ENCODE measurements at regions not wholly inside any gene's neighbourhood (a gene's known extent, or its start where the extent isn't known, plus 50 kb on each side); places are given as distances from the start of the nearest gene placed in this dataset.

- BruUV-seq (replicated peaks): no TSS peak
- ATAC-seq (no peak), DNase-seq (ENCODE audit: low spot score) (no peak), FAIRE-seq (no peak)
- no peak overlapping the region for H3K4me3 ChIP-seq (replicated peaks in 1 of 3; ENCODE audit: insufficient read depth in 1 of 3, low read depth in 2 of 3, low read length in 3 of 3)
- H3K27ac ChIP-seq (ENCODE audit: extremely low read length, insufficient read depth, low read length): no peak overlapping the region
- TF ChIP-seq ZNF274 (CRISPR knock-in tag; IDR thresholded peaks at IDR 0.05) (no peak), ZNF746 (CRISPR knock-in tag; IDR thresholded peaks at IDR 0.05) (no peak), SPEN (CRISPR knock-in tag; IDR thresholded peaks at IDR 0.05; ENCODE audit: low read depth) (no peak), ZSCAN22 (CRISPR knock-in tag; IDR thresholded peaks at IDR 0.05) (no peak), KAT2B (IDR thresholded peaks at IDR 0.05; ENCODE audit: borderline replicate concordance, low read depth, low read length) (no peak), ZFP36 (IDR thresholded peaks at IDR 0.05; ENCODE audit: borderline replicate concordance, low read depth, low read length, partially characterized antibody) (no peak), DR1 (CRISPR knock-in tag; IDR thresholded peaks at IDR 0.05) (no peak), ZNF598 (CRISPR knock-in tag; IDR thresholded peaks at IDR 0.05; ENCODE audit: borderline replicate concordance) (no peak), HNF4G (IDR thresholded peaks at IDR 0.05; ENCODE audit: borderline replicate concordance, low read depth, low read length) (no peak), HNF4G (CRISPR knock-in tag; IDR thresholded peaks at IDR 0.05; ENCODE audit: borderline replicate concordance, low read depth) (no peak), POLR2AphosphoS5 (IDR thresholded peaks at IDR 0.05; ENCODE audit: low read depth, low read length) (no peak), ZNF558 (CRISPR knock-in tag; IDR thresholded peaks at IDR 0.05; ENCODE audit: borderline replicate concordance) (no peak), ATF2 (CRISPR knock-in tag; IDR thresholded peaks at IDR 0.05) (no peak), ARID2 (CRISPR knock-in tag; IDR thresholded peaks at IDR 0.05; ENCODE audit: borderline replicate concordance) (no peak), GATA4 (IDR thresholded peaks at IDR 0.05; ENCODE audit: borderline replicate concordance, low read depth) (no peak), SP1 (IDR thresholded peaks at IDR 0.05) (no peak), SP1 (CRISPR knock-in tag; IDR thresholded peaks at IDR 0.05) (no peak), ZNF674 (CRISPR knock-in tag; IDR thresholded peaks at IDR 0.05; ENCODE audit: low read depth) (no peak)
- in situ Hi-C loops (cut with HindIII; ENCODE audit: extremely low pct_ligation_motif_present, low pct_unique_long_range_greater_than_20kb): no loop called here
- 7% methylated on average over 3 of the region's 3 CpGs for WGBS (ENCODE audit: low lambda C conversion rate)
- ChIA-PET CTCF (ENCODE audit: low intra/inter-chr PET ratio, low total read pairs) (no interaction called here), POLR2A (no interaction called here)
- H3K79me2 ChIP-seq (ENCODE audit: insufficient read depth, low read length): no peaks in the 10 kb centered on the region
- no peaks in the 10 kb centered on the region for H3K4me1 ChIP-seq (ENCODE audit: insufficient read depth, low read length)
- no peaks in the 10 kb centered on the region for H3K27me3 ChIP-seq (ENCODE audit: control insufficient read depth in 1 of 2, insufficient read depth in 2 of 2, low read length in 2 of 2)
- H3K9me3 ChIP-seq (ENCODE audit: low read length): no peaks in the 10 kb centered on the region
- no peak overlapping the region for H3K9ac ChIP-seq (ENCODE audit: insufficient read depth, low read depth, low read length)
- H3K36me3 ChIP-seq (replicated peaks in 1 of 2; ENCODE audit: control insufficient read depth in 1 of 2, insufficient read depth in 2 of 2, low read length in 2 of 2): no peaks in the 10 kb centered on the region
- no peak overlapping the region for H2AFZ ChIP-seq (ENCODE audit: low read length)
- no peaks in the 10 kb centered on the region for H4K20me1 ChIP-seq (ENCODE audit: insufficient read depth, low read length)
- intact Hi-C loops (cut with micrococcal nuclease; ENCODE audit: unreplicated experiment): no loop called here
- no peak overlapping the region for H3K4me2 ChIP-seq (ENCODE audit: low read depth, low read length)
These were observed 758.1 kb downstream of the RAPGEF2 start for GRCh38 chr4:159860945-159861344.
